ENCODE measurements at regions not wholly inside any gene's neighbourhood (a gene's known extent, or its start where the extent isn't known, plus 50 kb on each side); places are given as distances from the start of the nearest gene placed in this dataset.

GRCh38 chr6:84329077-84329476 lies 101.6 kb upstream of the CEP162 start:
- intact Hi-C loops (cut with DNase I; ENCODE audit: low total_unique reads) = no loop called here
- TF ChIP-seq EP300 (IDR thresholded peaks at IDR 0.05) = no peak
- TF ChIP-seq, protein P1, sequence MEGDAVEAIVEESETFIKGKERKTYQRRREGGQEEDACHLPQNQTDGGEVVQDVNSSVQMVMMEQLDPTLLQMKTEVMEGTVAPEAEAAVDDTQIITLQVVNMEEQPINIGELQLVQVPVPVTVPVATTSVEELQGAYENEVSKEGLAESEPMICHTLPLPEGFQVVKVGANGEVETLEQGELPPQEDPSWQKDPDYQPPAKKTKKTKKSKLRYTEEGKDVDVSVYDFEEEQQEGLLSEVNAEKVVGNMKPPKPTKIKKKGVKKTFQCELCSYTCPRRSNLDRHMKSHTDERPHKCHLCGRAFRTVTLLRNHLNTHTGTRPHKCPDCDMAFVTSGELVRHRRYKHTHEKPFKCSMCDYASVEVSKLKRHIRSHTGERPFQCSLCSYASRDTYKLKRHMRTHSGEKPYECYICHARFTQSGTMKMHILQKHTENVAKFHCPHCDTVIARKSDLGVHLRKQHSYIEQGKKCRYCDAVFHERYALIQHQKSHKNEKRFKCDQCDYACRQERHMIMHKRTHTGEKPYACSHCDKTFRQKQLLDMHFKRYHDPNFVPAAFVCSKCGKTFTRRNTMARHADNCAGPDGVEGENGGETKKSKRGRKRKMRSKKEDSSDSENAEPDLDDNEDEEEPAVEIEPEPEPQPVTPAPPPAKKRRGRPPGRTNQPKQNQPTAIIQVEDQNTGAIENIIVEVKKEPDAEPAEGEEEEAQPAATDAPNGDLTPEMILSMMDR (IDR thresholded peaks at IDR 0.05) = no peak
- no peak for TF ChIP-seq POLR2A (IDR thresholded peaks at IDR 0.05)
- TF ChIP-seq POLR2AphosphoS5 (IDR thresholded peaks at IDR 0.05) = no peak
- 33 to 61% (median 41%) methylated on average over 3 of the region's 3 CpGs for WGBS, 5 donors
- Histone ChIP-seq H3K4me1 (no peaks in the 10 kb centered on the region), H3K27ac (no peak overlapping the region), H3K36me3 (no peaks in the 10 kb centered on the region), H3K9me3 (no peaks in the 10 kb centered on the region), H3K4me3 (no peak overlapping the region), H3K27me3 (no peaks in the 10 kb centered on the region)
- peak in 1 of 2 donors; percentile 7 for DNase-seq

DNA sequence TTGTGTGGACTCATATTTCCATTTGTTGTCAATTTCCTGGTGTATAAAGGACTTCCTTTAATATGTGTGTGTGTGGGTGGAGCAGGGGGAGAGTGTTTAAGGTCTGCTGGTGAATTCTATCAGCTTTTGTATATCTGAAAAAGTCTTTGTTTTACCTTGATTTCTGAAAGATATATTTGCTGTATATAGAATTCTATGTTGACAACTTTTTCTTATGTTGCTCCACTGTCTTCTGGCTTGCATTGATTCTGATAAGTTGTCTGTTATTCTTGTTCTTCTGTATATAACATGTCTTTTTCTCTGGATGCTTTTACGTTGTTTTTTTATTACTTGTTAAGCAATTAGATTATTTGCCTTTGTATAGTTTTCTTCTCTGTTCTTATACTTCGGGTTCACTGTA lies 90.0 kb upstream of the CEP162 start:
- peaks cover 0 to 11% (median 2%) of the 10 kb centered on the region in 4 donors for H3K9me3 ChIP-seq
- H3K4me3 ChIP-seq = no peak overlapping the region
- WGBS, 5 donors = 60 to 76% (median 66%) methylated on average over 2 of the region's 2 CpGs
- DNase-seq = no peak
- no peaks in the 10 kb centered on the region for H3K27me3 ChIP-seq
- H3K36me3 ChIP-seq = no peaks in the 10 kb centered on the region
- no peak overlapping the region for H3K27ac ChIP-seq
- no peak for TF ChIP-seq EP300 (IDR thresholded peaks at IDR 0.05)
- TF ChIP-seq, protein P1 (IDR thresholded peaks at IDR 0.05) = no peak
- TF ChIP-seq POLR2AphosphoS5 (IDR thresholded peaks at IDR 0.05) = no peak
- TF ChIP-seq POLR2A (IDR thresholded peaks at IDR 0.05) = no peak
- H3K4me1 ChIP-seq = no peaks in the 10 kb centered on the region
- intact Hi-C loops (cut with DNase I; ENCODE audit: low total_unique reads) = no loop called here

GRCh38 chr6:84314377-84314898 lies 87.0 kb upstream of the CEP162 start:
- no peaks in the 10 kb centered on the region for H3K27me3 ChIP-seq
- no peak overlapping the region for H3K27ac ChIP-seq
- intact Hi-C loops (cut with DNase I; ENCODE audit: low total_unique reads) = no loop called here
- H3K36me3 ChIP-seq = no peaks in the 10 kb centered on the region
- DNase-seq = no peak
- TF ChIP-seq EP300 (IDR thresholded peaks at IDR 0.05) (no peak), POLR2AphosphoS5 (IDR thresholded peaks at IDR 0.05) (no peak), POLR2A (IDR thresholded peaks at IDR 0.05) (no peak)
- TF ChIP-seq, protein P1 (IDR thresholded peaks at IDR 0.05) = no peak
- no peak overlapping the region for H3K4me3 ChIP-seq
- no peaks in the 10 kb centered on the region for H3K4me1 ChIP-seq
- peaks cover 0 to 11% (median 2%) of the 10 kb centered on the region in 4 donors for H3K9me3 ChIP-seq
- WGBS, 5 donors = 57 to 70% (median 67%) methylated on average over 1 of the region's 1 CpG

GRCh38 chr6:84309336-84309735 lies 81.9 kb upstream of the CEP162 start:
- no peak overlapping the region for H3K27ac ChIP-seq
- H3K9me3 ChIP-seq = no peaks in the 10 kb centered on the region
- H3K27me3 ChIP-seq = no peaks in the 10 kb centered on the region
- DNase-seq = no peak
- intact Hi-C loops (cut with DNase I; ENCODE audit: low total_unique reads) = no loop called here
- H3K4me1 ChIP-seq = no peaks in the 10 kb centered on the region
- 41 to 53% (median 52%) methylated on average over 2 of the region's 2 CpGs for WGBS, 5 donors
- H3K36me3 ChIP-seq = no peaks in the 10 kb centered on the region
- TF ChIP-seq POLR2AphosphoS5 (IDR thresholded peaks at IDR 0.05) (no peak), POLR2A (IDR thresholded peaks at IDR 0.05) (no peak), EP300 (IDR thresholded peaks at IDR 0.05) (no peak)
- TF ChIP-seq, protein P1 (IDR thresholded peaks at IDR 0.05) = no peak
- no peak overlapping the region for H3K4me3 ChIP-seq

Data from stomach (tissue), 8 donors.